ENCODE measurements at regions not wholly inside any gene's neighbourhood (a gene's known extent, or its start where the extent isn't known, plus 50 kb on each side); places are given as distances from the start of the nearest gene placed in this dataset.

GRCh38 chr11:32331098-32331497 lies 104.2 kb downstream of the WT1 start:
- no peak for TF ChIP-seq EZH2 (IDR thresholded peaks at IDR 0.05; ENCODE audit: low read depth, unreplicated experiment)
- no peak for TF ChIP-seq CTCF (conservative IDR thresholded peaks at IDR 0.05; ENCODE audit: low read depth in 2 of 2)
- TF ChIP-seq JUNB (IDR thresholded peaks at IDR 0.05; ENCODE audit: unreplicated experiment): no peak
- TF ChIP-seq REST (IDR thresholded peaks at IDR 0.05; ENCODE audit: unreplicated experiment): no peak
- no peak for TF ChIP-seq POLR2AphosphoS5 (IDR thresholded peaks at IDR 0.05; ENCODE audit: low read depth)
- TF ChIP-seq EZH2phosphoT487 (IDR thresholded peaks at IDR 0.05; ENCODE audit: unreplicated experiment): no peak

Measured in GM23338 (cell line).